ENCODE measurements at regions not wholly inside any gene's neighbourhood (a gene's known extent, or its start where the extent isn't known, plus 50 kb on each side); places are given as distances from the start of the nearest gene placed in this dataset.

GRCh38 chr1:63112155-63112900 lies 210.0 kb upstream of the FOXD3 start:
- no peak overlapping the region for H3K4me2 ChIP-seq (ENCODE audit: low read length)
- H3K79me2 ChIP-seq (replicated peaks; ENCODE audit: insufficient read depth, low read length), result no peaks in the 10 kb centered on the region
- no peak overlapping the region for H2AFZ ChIP-seq (ENCODE audit: low read depth, low read length)
- no peaks in the 10 kb centered on the region for H3K9me3 ChIP-seq (ENCODE audit: low read length)
- H3K9ac ChIP-seq (ENCODE audit: low read length), result no peak overlapping the region
- TF ChIP-seq MXI1 (conservative IDR thresholded peaks at IDR 0.05; ENCODE audit: poor library complexity, severe bottlenecking) (no peak), RAD21 (conservative IDR thresholded peaks at IDR 0.05) (no peak), SMC3 (conservative IDR thresholded peaks at IDR 0.05; ENCODE audit: poor library complexity) (no peak), TAF1 (IDR thresholded peaks at IDR 0.05; ENCODE audit: low read depth) (no peak), EP300 (conservative IDR thresholded peaks at IDR 0.05; ENCODE audit: poor library complexity, severe bottlenecking) (no peak), EZH2 (IDR thresholded peaks at IDR 0.05; ENCODE audit: borderline replicate concordance, insufficient read depth, low read length, poor library complexity, severe bottlenecking) (no peak), POLR2AphosphoS5 (IDR thresholded peaks at IDR 0.05) (no peak)
- no peaks in the 10 kb centered on the region for H3K9me2 ChIP-seq (ENCODE audit: insufficient read depth, low read length)
- no peaks in the 10 kb centered on the region for H3K36me3 ChIP-seq (ENCODE audit: insufficient read depth, low read length)
- H4K20me1 ChIP-seq (ENCODE audit: insufficient read depth), result no peaks in the 10 kb centered on the region
- H3F3A ChIP-seq (ENCODE audit: insufficient read depth, low read length, poor library complexity, severe bottlenecking), result no peaks in the 10 kb centered on the region
- H3K27me3 ChIP-seq (ENCODE audit: insufficient read depth, low read depth, low read length), result no peaks in the 10 kb centered on the region
- no peak overlapping the region for H3K4me3 ChIP-seq (ENCODE audit: low read length)
- H3K27ac ChIP-seq (ENCODE audit: low read length), result no peak overlapping the region

- Histone ChIP-seq H3K36me3 (ENCODE audit: insufficient read depth, low read length) (no peaks in the 10 kb centered on the region), H3K9me2 (ENCODE audit: insufficient read depth, low read length) (no peaks in the 10 kb centered on the region), H3K27ac (ENCODE audit: low read length) (no peak overlapping the region), H3K4me3 (ENCODE audit: low read length) (no peak overlapping the region), H3F3A (ENCODE audit: insufficient read depth, low read length, poor library complexity, severe bottlenecking) (no peaks in the 10 kb centered on the region), H3K4me2 (ENCODE audit: low read length) (no peak overlapping the region), H3K27me3 (ENCODE audit: insufficient read depth, low read depth, low read length) (no peaks in the 10 kb centered on the region), H3K79me2 (replicated peaks; ENCODE audit: insufficient read depth, low read length) (no peaks in the 10 kb centered on the region), H3K9me3 (ENCODE audit: low read length) (no peaks in the 10 kb centered on the region), H2AFZ (ENCODE audit: low read depth, low read length) (no peak overlapping the region), H4K20me1 (ENCODE audit: insufficient read depth) (no peaks in the 10 kb centered on the region), H3K9ac (ENCODE audit: low read length) (no peak overlapping the region)
- TF ChIP-seq CTCF (IDR thresholded peaks at IDR 0.05; ENCODE audit: poor library complexity, severe bottlenecking), result no peak
- TF ChIP-seq EZH2 (IDR thresholded peaks at IDR 0.05; ENCODE audit: borderline replicate concordance, insufficient read depth, low read length, poor library complexity, severe bottlenecking), result no peak
- TF ChIP-seq SMC3 (conservative IDR thresholded peaks at IDR 0.05; ENCODE audit: poor library complexity), result no peak
- no peak for TF ChIP-seq EP300 (conservative IDR thresholded peaks at IDR 0.05; ENCODE audit: poor library complexity, severe bottlenecking)
- TF ChIP-seq REST (IDR thresholded peaks at IDR 0.05; ENCODE audit: borderline replicate concordance), result no peak
- TF ChIP-seq POLR2AphosphoS5 (IDR thresholded peaks at IDR 0.05), result no peak
- TF ChIP-seq MXI1 (conservative IDR thresholded peaks at IDR 0.05; ENCODE audit: poor library complexity, severe bottlenecking), result no peak
- no peak for TF ChIP-seq RAD21 (conservative IDR thresholded peaks at IDR 0.05)
- TF ChIP-seq TAF1 (IDR thresholded peaks at IDR 0.05; ENCODE audit: low read depth), result no peak
Observed at GRCh38 chr1:63115527-63115926, 206.8 kb upstream of the FOXD3 start.

All from neural cell (in vitro differentiated cells).